Upper lobe of left lung (tissue), 4 donors: ENCODE measurements at regions not wholly inside any gene's neighbourhood (a gene's known extent, or its start where the extent isn't known, plus 50 kb on each side); places are given as distances from the start of the nearest gene placed in this dataset.

Experiments
- EP300 ChIP-seq, 4 donors: sonication (generic); formaldehyde crosslinking; IDR thresholded peaks; one replicate each; pipeline ENCODE4 v1.5.1; 2017; ENCODE audit warnings: antibody characterized with exemption in 4 of 4, control low read depth in 2 of 4
- TF ChIP-seq, protein P1 (sequence below), 6 experiments: fragments of 450-650 bp in 4 of 6; fragments of 200-600 bp in 2 of 6; sonication (generic) in 2 of 6; IDR thresholded peaks; one replicate each; pipeline ENCODE4 v1.5.1; 2016 to 2019; ENCODE audit warnings: antibody characterized with exemption in 6 of 6

GRCh38 chr5:163360656-163361055 is 76.7 kb upstream of the CCNG1 start:
- TF ChIP-seq, protein P1, sequence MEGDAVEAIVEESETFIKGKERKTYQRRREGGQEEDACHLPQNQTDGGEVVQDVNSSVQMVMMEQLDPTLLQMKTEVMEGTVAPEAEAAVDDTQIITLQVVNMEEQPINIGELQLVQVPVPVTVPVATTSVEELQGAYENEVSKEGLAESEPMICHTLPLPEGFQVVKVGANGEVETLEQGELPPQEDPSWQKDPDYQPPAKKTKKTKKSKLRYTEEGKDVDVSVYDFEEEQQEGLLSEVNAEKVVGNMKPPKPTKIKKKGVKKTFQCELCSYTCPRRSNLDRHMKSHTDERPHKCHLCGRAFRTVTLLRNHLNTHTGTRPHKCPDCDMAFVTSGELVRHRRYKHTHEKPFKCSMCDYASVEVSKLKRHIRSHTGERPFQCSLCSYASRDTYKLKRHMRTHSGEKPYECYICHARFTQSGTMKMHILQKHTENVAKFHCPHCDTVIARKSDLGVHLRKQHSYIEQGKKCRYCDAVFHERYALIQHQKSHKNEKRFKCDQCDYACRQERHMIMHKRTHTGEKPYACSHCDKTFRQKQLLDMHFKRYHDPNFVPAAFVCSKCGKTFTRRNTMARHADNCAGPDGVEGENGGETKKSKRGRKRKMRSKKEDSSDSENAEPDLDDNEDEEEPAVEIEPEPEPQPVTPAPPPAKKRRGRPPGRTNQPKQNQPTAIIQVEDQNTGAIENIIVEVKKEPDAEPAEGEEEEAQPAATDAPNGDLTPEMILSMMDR (IDR thresholded peaks at IDR 0.05), result no peak
- TF ChIP-seq EP300 (IDR thresholded peaks at IDR 0.05), result no peak
